GM12878 (cell line): ENCODE measurements at regions not wholly inside any gene's neighbourhood (a gene's known extent, or its start where the extent isn't known, plus 50 kb on each side); places are given as distances from the start of the nearest gene placed in this dataset.

Experiments
- ATAC-seq: fragments of 200-7000 bp; cut with Tn5 transposase; 3 replicates; pipeline ENCODE4 v1.9.1; 2020; ENCODE audit warnings: mild to moderate bottlenecking, moderate library complexity
- BruUV-seq: library from RNA; stranded (reverse); fragments of 400-500 nt; replicated peaks from 2 replicates; lab custom pipeline; 2021; lab: Mats Ljungman, UMichigan
- CTCF ChIA-PET: fragments of 300-600 bp; sonication (Branson Sonifier 250); formaldehyde crosslinking; extraction: SDS; loops from one replicate; lab custom pipeline; 2021; ENCODE audit warnings: inconsistent platforms; lab: Yijun Ruan, JAX
- POLR2A ChIA-PET: fragments of 350-600 bp; formaldehyde crosslinking; extraction: SDS; loops from one replicate; lab custom pipeline; 2021; ENCODE audit warnings: inconsistent platforms; lab: Charles Lee
- RAD21 ChIA-PET: fragments of 300-600 bp; sonication (Branson Sonifier 250); formaldehyde crosslinking; loops from one replicate; lab custom pipeline; 2023; ENCODE audit warnings: antibody characterized with exemption; ENCODE audit not compliant: unreplicated experiment; lab: Charles Lee
- SMC1A ChIA-PET: fragments of 300-600 bp; sonication (Branson Sonifier 250); formaldehyde crosslinking; loops from one replicate; lab custom pipeline; 2023; ENCODE audit not compliant: unreplicated experiment, uncharacterized antibody; lab: Charles Lee
- DNase-seq: peaks from one replicate; pipeline ENCODE4 v3.0.0-alpha.2; 2011; ENCODE audit warnings: low read depth, low spot score
- FAIRE-seq: peaks from 3 replicates; lab custom pipeline; 2011; peaks lifted over from hg19 to GRCh38; lab: Jason Lieb, UNC
- H2AFZ ChIP-seq: 2 replicates; pipeline ENCODE4 v1.6.0; 2011; ENCODE audit warnings: low read depth, low read length, control low read depth; ENCODE audit not compliant: control insufficient read depth
- H3K27ac ChIP-seq: 2 replicates; pipeline ENCODE4 v1.5.1; 2011; ENCODE audit warnings: control low read depth; ENCODE audit not compliant: control insufficient read depth, insufficient read depth
- H3K27me3 ChIP-seq, 2 experiments: replicated peaks in 1 of 2; 2 replicates each; pipeline versions ENCODE4 v1.6.0 to v1.6.1; 2011; ENCODE audit warnings: low read length in 1 of 2; ENCODE audit not compliant: control insufficient read depth in 2 of 2, insufficient read depth in 2 of 2
- H3K36me3 ChIP-seq, 2 experiments: 2 replicates each; pipeline ENCODE4 v1.5.1; 2011; ENCODE audit warnings: low read length in 1 of 2; ENCODE audit not compliant: control insufficient read depth in 2 of 2, insufficient read depth in 2 of 2
- H3K4me1 ChIP-seq: 2 replicates; pipeline ENCODE4 v1.6.1; 2011; ENCODE audit warnings: mild to moderate bottlenecking, low read length, moderate library complexity, mixed read lengths; ENCODE audit not compliant: control insufficient read depth, insufficient read depth
- H3K4me2 ChIP-seq: 2 replicates; pipeline ENCODE4 v1.6.0; 2011; ENCODE audit warnings: control low read depth; ENCODE audit not compliant: control insufficient read depth, insufficient read depth
- H3K4me3 ChIP-seq: fragments of 200-600 bp; sonication (generic); 2 replicates; pipeline ENCODE4 v1.5.1; 2016
- H3K79me2 ChIP-seq: 2 replicates; pipeline ENCODE4 v1.6.0; 2011; ENCODE audit warnings: low read length; ENCODE audit not compliant: control insufficient read depth, insufficient read depth
- H3K9ac ChIP-seq: 2 replicates; pipeline ENCODE4 v1.8.0; 2011; ENCODE audit warnings: low read length, control low read depth, mixed read lengths; ENCODE audit not compliant: control insufficient read depth, insufficient read depth
- H3K9me3 ChIP-seq: replicated peaks from 3 replicates; pipeline ENCODE4 v1.5.1; 2011; ENCODE audit warnings: mild to moderate bottlenecking, low read length; ENCODE audit not compliant: control insufficient read depth, insufficient read depth
- H4K20me1 ChIP-seq: 2 replicates; pipeline ENCODE4 v1.6.0; 2011; ENCODE audit not compliant: control insufficient read depth, insufficient read depth
- ATF3 ChIP-seq: IDR thresholded peaks from 2 replicates; pipeline ENCODE4 v1.6.1; 2011; ENCODE audit warnings: low read depth, mild to moderate bottlenecking, low read length, moderate library complexity, borderline replicate concordance; ENCODE audit errors: extremely low read depth
- CBFB ChIP-seq: IDR thresholded peaks from 2 replicates; pipeline ENCODE4 v1.6.1; 2016; ENCODE audit warnings: antibody characterized with exemption, low read depth
- CHD4 ChIP-seq: fragments of 200-600 bp; sonication (generic); IDR thresholded peaks from 2 replicates; pipeline ENCODE4 v1.6.1; 2016; ENCODE audit warnings: mild to moderate bottlenecking
- IKZF1 ChIP-seq: fragments of 450-650 bp; conservative IDR thresholded peaks from 2 replicates; pipeline ENCODE4 v1.6.1; 2017; ENCODE audit warnings: antibody characterized with exemption, mild to moderate bottlenecking
- JUNB ChIP-seq: IDR thresholded peaks from 2 replicates; pipeline ENCODE4 v1.6.1; 2016; ENCODE audit warnings: antibody characterized with exemption, mild to moderate bottlenecking
- MTA2 ChIP-seq: fragments of 450-650 bp; IDR thresholded peaks from 2 replicates; pipeline ENCODE4 v1.6.1; 2016; ENCODE audit warnings: low read depth, mild to moderate bottlenecking, moderate library complexity
- RB1 ChIP-seq: fragments of 450-650 bp; formaldehyde crosslinking; IDR thresholded peaks from 2 replicates; pipeline ENCODE4 v1.6.1; 2017; ENCODE audit warnings: mild to moderate bottlenecking, borderline replicate concordance
- RUNX3 ChIP-seq: IDR thresholded peaks from 2 replicates; pipeline ENCODE4 v1.6.1; 2012; ENCODE audit warnings: low read length, inconsistent platforms
- SMAD5 ChIP-seq: IDR thresholded peaks from 2 replicates; pipeline ENCODE4 v1.6.1; 2016; ENCODE audit warnings: antibody characterized with exemption, low read depth
- SREBF2 ChIP-seq: IDR thresholded peaks from 2 replicates; pipeline ENCODE4 v1.6.1; 2012; ENCODE audit warnings: mild to moderate bottlenecking, low read length
- TCF7 ChIP-seq: IDR thresholded peaks from 2 replicates; pipeline ENCODE4 v1.6.1; 2014; ENCODE audit warnings: antibody characterized with exemption, borderline replicate concordance
- ZBTB33 ChIP-seq: fragments of 450-650 bp; IDR thresholded peaks from 2 replicates; pipeline ENCODE4 v1.6.1; 2017; ENCODE audit warnings: mild to moderate bottlenecking
- ZNF217 ChIP-seq: fragments of 450-650 bp; IDR thresholded peaks from 2 replicates; pipeline ENCODE4 v1.6.1; 2017; ENCODE audit warnings: antibody characterized with exemption, mild to moderate bottlenecking
- WGBS: methylation state at CpG from one replicate; pipeline ENCODE4 v1.1.6; 2016; ENCODE audit warnings: low lambda C conversion rate; ENCODE audit not compliant: insufficient replicate concordance, insufficient coverage; ENCODE audit errors: missing lambda C conversion rate; 5-methylcytosine and 5-hydroxymethylcytosine counted together
- in situ Hi-C: fragments of 300-500 bp; cut with MboI; formaldehyde crosslinking; loops from 9 replicates; pipeline ENCODE4 v1.14.3; 2018; ENCODE audit warnings: mixed read lengths
- intact Hi-C: fragments of 100-400 bp; cut with micrococcal nuclease; formaldehyde crosslinking; loops from one replicate; pipeline ENCODE4 v1.14.2; 2022; ENCODE audit not compliant: unreplicated experiment
- TF ChIP-seq, protein P1 (sequence below): fragments of 450-650 bp; IDR thresholded peaks from 2 replicates; pipeline ENCODE4 v1.6.1; 2017; ENCODE audit warnings: borderline replicate concordance

DNA sequence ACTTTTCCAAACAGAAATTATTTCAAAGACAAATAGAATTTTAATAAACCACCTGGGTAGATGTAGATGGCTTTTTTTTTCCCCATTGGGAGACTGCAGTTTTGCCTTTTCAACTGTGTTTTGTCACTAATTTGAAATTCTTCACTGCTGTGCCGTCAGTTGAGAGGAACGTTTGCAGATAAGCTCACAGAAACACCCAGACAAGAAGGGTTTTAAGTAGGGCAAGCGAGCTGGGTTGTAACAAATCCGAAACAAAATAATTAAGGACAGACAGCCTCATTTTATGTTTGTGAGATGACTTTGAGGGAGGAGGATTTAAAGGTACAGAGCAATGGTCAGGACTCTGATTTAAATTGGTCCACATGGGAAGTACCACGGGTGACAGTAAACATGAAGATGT lies 155.1 kb upstream of the NTRK2 start:
- SMC1A ChIA-PET: no interaction called here
- no peak for TF ChIP-seq JUNB
- no peak for TF ChIP-seq RB1
- TF ChIP-seq MTA2: no peak
- TF ChIP-seq CBFB: no peak
- TF ChIP-seq SMAD5: no peak
- TF ChIP-seq IKZF1: no peak
- TF ChIP-seq ZBTB33: no peak
- no peak for TF ChIP-seq ATF3
- TF ChIP-seq, protein P1, sequence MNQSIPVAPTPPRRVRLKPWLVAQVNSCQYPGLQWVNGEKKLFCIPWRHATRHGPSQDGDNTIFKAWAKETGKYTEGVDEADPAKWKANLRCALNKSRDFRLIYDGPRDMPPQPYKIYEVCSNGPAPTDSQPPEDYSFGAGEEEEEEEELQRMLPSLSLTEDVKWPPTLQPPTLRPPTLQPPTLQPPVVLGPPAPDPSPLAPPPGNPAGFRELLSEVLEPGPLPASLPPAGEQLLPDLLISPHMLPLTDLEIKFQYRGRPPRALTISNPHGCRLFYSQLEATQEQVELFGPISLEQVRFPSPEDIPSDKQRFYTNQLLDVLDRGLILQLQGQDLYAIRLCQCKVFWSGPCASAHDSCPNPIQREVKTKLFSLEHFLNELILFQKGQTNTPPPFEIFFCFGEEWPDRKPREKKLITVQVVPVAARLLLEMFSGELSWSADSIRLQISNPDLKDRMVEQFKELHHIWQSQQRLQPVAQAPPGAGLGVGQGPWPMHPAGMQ: no peak
- no peak for TF ChIP-seq ZNF217
- no peak for TF ChIP-seq TCF7
- TF ChIP-seq SREBF2: no peak
- no peak for TF ChIP-seq RUNX3
- no peak for TF ChIP-seq CHD4
- TF ChIP-seq, all 136 proteins: peak for 0

More for the DNA sequence above, 155.1 kb upstream of the NTRK2 start:
- H3K79me2 ChIP-seq: no peaks in the 10 kb centered on the region
- ChIA-PET CTCF (no interaction called here), POLR2A (no interaction called here), RAD21 (no interaction called here)
- no peak for DNase-seq
- no peak overlapping the region for H3K27ac ChIP-seq
- H3K4me3 ChIP-seq: no peak overlapping the region
- intact Hi-C loops: no loop called here
- H3K27me3 ChIP-seq: no peaks in the 10 kb centered on the region
- H4K20me1 ChIP-seq: no peaks in the 10 kb centered on the region
- in situ Hi-C loops: no loop called here
- FAIRE-seq: no peak
- H3K9me3 ChIP-seq: no peaks in the 10 kb centered on the region; the same call in 2 of the 3 replicates
- H2AFZ ChIP-seq: no peak overlapping the region
- 1% methylated on average over 5 of the region's 5 CpGs for WGBS
- no TSS peak for BruUV-seq
- no peaks in the 10 kb centered on the region for H3K36me3 ChIP-seq
- H3K4me1 ChIP-seq: no peaks in the 10 kb centered on the region
- ATAC-seq: no peak
- H3K4me2 ChIP-seq: no peak overlapping the region
- no peak overlapping the region for H3K9ac ChIP-seq
